H4 (cell line): ENCODE measurements at regions not wholly inside any gene's neighbourhood (a gene's known extent, or its start where the extent isn't known, plus 50 kb on each side); places are given as distances from the start of the nearest gene placed in this dataset.
"Not testable (repeated sequence)": the region's sequence is repeated elsewhere in the genome, so short reads cannot be mapped to it uniquely, and the experiment has no call there.

ENCODE experiments used
- DNase-seq: peaks from one replicate; pipeline ENCODE4 v3.0.0-alpha.2; 2015; ENCODE audit warnings: low spot score

DNA sequence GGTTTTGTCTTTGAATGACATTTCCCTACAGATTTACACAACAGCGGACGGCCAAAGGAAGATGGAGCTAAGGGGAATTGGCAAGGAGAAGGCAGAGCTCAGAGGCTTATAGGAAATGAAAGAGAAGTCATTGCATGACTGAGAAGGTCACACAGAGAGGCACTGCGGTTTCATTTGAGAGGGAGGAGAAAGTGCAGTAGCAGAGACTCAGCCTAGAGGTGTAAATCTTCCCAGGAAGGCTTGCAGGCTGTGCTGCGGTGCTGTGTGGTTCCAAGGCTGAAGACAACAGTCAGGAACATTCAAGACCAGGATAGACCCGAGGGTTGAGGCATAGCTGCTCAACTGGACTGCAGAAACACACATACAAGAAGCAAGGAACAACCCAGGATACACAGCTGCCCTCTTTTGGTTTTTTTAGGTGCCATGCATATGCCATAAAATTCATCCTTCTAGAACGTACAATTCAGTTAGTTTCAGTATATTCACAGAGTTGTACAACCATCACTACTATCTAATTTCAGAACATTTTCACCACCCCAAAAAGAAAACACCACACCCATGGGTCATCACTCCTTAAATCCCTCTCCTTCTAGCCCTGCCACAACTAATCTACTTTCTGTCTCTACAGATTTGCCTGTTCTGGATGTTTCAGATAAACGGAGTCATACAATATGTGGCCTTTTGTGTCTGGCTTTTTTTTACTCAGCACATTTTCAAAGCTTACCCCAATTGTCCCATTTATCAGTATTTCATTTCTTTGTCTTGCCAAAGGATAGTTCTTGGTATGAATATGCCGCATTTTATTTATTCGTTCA, 313.5 kb downstream of the ANAPC1 start:
- not testable (repeated sequence) for DNase-seq

DNA sequence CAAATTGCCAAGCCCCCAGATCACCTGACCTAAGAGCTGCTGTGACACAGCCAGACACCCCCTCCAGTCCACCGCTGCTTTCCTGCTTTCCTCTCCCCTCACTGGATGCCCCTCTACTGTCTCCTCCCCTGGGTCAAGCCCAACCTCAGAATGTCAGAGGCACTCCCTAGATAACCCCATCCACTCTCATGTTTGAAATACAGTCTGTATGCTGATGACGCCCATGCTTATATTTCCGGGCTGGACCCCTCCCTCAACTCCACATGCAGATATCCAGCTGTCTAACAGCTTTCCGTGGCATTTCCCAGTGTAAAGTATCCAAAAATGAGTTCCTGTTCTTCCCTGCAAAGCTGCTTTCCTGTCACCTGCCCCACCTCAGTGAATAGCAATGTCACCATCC, 309.2 kb downstream of the ANAPC1 start:
- DNase-seq: not testable (repeated sequence)

DNA sequence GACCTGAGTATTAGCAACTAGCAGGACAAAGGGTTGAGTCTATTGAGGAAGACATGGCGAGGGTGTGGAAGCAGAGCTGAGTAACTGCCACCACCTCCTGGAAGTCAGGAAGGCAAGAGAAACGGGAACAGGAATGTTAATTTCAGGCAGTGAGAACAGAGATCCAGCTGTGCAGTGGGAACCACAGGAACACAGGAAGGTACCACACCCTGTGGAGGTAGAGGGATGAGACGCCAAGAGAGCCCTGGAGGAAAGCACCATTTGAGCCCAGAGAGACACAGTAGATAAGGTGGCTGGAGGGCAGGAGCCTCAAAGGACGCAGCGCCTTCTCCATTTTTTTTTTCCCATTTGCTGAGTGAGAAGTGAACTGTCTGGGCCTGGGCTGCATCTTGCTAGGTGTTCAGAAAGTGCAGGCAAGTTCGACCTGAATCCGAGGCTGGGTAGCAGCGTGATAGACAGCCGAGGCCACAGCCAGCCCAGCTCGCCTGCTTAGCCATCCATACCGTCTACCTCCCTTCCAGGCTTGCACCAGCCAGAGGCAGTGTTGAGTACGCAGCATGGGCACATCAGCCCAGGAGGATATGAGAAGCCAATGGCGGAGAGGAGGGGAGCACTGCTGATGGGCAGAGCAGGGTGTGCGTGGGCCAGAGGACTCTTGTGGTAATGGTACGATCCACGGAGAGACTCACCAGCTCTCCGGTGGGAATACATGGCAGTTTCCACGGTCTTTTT, 306.7 kb downstream of the ANAPC1 start:
- DNase-seq: not testable (repeated sequence)

DNA sequence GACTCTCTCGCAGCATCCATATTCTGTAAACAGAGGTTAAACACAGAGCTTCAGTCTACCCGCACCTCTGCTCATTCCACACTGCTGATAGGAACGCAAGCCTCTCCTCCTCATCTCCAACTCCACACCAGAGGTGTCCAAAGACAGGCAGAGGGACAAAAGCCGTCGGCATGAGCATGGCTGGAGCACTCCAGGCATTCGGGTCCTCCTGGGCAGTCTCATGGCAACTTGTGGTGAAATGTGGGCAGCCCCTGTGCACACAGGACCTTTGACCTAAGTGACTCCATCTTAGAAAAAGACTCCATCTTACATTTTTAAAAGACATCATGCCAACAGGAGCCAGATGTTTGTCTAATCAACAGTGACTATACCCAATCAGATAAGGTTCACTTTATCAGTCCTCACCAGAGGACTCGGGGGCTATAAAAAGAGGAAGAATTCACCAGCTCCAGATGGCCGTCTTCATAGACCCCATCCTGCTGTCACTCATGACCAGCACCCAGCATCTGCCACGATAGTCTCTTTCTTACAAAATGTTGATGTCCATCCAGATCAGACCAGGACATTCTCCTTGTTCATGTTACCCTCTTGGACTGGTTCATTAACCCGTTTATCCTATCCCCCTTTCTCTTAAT, 304.4 kb downstream of the ANAPC1 start:
- not testable (repeated sequence) for DNase-seq

DNA sequence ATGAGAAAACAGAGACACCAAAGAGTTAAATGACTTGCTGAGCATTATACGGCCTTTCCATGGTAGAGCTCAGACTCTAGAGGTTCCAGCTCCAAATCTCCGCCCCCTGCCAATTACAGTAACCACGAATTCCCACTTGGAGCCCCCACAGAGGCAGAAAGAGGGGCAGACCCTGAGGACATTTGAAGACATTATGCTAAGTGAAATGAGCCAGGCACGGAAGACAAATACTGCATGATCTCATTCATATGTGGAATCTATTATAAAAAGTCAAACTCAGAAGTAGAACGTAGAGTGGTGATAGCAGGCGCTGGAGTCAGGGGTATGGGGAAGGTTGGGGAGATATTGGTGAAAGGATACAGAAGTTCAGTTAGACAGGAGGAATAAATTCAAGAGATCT, 303.4 kb downstream of the ANAPC1 start:
- not testable (repeated sequence) for DNase-seq

GRCh38 chr2:111582090-111582489, 301.9 kb downstream of the ANAPC1 start:
- not testable (repeated sequence) for DNase-seq

GRCh38 chr2:111583480-111583879, 300.5 kb downstream of the ANAPC1 start:
- not testable (repeated sequence) for DNase-seq

- not testable (repeated sequence) for DNase-seq
Measured at GRCh38 chr2:111584540-111584939, 299.5 kb downstream of the ANAPC1 start.

DNA sequence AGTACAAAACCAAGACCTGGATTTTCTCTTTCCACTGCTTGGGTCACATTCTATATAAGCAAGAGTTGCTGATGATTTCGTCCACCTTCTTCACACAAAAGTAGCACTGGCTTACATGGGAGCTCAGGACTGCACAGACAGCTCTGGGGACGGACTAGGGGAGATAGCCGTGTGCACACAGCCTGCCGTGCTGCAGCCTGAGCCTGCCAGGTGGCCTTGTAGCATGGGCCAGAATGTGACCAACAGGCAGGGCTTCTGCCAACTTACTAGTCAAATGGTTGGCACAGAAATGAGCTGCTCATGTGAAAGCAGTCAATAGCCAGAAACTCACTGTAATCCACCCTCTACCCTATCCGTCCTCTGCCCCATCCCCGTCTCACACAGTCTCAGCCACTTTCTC, 299.0 kb downstream of the ANAPC1 start:
- DNase-seq: not testable (repeated sequence)

DNA sequence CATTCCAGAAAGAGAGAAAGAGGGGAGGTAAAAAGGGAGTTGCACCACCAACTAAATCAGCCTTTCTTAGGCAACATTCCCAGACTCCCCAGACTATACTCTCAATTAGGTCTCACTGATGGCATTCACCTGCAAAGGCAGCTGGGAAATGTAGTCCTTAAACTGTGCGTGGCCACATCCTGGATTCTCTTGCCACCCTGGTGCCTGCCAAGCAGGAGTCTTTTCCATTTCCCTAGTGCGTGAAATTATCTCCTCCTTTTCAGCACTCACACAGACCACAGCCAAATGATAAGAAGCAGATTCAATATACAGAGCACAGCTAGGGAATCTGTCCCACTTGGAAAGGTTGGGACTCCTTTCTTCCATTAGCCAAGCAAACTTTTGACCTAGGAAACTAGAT, 298.0 kb downstream of the ANAPC1 start:
- not testable (repeated sequence) for DNase-seq

GRCh38 chr2:111595072-111595471, 288.9 kb downstream of the ANAPC1 start:
- not testable (repeated sequence) for DNase-seq

- DNase-seq: not testable (repeated sequence)
Measured at GRCh38 chr2:111596808-111597705, 286.9 kb downstream of the ANAPC1 start.

DNA sequence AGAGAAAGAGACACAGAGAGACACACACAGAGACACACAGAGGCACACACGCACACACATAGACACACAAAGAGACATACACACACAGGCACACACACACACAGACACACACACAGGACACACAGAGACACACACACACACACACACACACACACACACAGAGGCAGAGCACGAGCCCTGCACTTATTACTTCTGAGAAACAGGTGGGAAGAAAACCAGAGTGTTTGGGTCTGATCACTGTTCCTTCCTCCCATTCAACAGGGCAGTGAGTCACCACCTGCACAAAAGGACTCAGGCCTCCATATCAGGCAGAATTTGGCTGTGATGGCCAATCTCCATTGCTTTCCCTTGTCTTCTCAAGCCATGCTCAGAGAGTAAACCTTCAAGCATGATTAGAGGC, 285.0 kb downstream of the ANAPC1 start:
- not testable (repeated sequence) for DNase-seq

DNA sequence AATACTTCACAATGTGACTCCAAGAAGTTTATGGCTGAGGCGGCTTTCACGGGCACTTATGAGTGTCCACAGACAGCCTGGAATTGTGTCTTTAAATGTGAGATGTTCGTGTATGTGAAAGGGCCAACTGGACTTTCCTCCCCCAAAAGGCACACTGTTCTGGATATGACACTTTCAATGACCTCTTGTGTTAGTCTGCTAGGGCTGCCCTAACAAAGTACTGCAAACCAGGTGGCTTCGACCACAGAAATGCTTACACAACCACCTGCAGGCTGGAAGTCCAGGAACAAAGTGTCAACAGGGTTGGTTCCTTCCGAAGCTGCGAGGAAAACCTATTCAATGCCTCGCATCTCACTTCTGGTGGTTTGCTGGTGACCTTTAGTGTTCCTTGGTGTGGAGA, 281.7 kb downstream of the ANAPC1 start:
- not testable (repeated sequence) for DNase-seq

DNA sequence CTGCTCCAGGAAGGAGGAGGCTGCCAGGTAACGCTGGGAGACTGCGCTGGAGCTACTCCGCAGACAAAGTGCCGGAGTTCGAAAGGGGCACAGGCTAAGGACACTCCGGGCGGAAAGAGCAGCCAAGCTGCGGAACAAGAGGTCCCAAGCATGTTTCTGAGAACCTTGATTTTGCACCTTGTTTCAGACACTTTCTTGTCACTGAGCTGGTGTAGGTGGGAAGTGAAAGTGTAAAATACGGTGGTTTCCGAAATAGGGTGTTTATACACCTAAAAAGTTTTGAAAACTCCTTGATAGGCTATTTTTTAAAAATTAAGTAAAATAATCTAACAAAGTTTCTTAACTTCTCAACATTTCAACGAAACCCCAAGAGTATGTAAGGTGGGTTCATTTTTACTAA, 278.2 kb downstream of the ANAPC1 start:
- not testable (repeated sequence) for DNase-seq

DNA sequence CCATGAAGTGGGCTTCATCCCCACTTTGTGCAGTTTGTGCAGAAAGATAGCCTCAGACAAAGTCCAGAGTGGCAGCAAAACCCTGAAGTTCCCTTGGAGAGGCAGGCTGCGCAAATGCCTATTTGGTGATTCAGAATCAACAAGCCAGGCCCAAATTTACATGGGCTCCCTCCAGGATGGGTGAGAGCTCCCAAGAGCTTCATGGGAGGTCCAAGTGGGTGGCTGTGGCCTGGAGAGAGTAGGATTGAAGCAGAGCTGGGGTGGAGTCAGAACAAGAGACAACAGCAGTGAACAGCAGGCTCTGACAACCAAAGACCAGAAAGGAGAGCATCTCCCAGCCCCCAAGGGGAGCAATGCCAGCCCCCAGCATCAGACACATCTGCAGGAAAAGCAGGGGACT, 277.4 kb downstream of the ANAPC1 start:
- DNase-seq: not testable (repeated sequence)

DNA sequence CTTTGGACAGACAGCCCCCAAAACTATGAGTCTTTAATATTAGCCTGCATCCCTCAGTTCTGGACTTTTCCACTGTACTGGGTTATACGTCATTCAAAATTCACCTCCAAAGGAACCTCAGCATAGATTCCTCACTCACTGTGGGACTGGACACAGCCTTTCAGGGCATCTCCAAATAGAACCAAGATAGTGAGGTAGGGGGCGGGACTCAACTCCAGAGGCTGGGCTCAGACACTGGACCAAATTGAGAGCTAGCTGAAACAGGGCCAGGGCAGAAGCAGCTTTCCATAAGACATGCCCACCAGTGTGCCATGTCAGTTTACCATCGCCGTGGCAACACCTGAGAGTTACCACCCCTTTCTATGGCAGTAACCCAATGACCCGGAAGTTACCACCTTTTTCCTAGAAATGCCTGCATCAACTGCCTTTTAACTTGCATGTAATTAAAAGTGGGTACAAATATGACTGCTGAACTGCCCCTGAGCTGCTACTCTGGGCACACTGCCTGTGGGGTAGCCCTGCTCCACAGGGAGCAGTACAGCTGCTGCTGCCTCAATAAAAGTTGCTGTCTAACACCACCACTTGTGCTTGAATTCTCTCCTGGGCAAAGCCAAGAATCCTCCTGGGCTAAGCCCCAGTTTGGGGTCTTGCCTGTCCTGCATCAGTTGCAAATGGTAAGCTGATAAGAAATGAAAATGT, 274.7 kb downstream of the ANAPC1 start:
- DNase-seq: not testable (repeated sequence)

DNA sequence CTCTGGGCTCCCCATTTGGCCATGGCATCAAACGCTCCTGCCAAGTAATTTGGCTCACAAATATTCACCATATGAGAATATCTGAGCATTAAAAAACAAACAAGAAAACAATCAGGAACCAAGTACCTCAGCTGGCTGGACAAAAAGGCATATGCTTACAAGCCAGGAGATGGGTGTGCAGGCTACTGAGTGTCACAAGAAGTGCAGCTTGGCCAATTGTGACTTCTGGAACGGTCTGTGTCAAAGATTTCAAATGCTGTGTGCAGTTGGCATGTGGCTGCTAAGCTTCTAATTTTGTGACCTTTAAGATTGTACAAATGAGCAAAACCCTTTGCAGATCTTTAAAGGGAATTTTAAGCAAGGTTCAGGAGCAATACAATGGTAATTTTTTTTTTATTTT, 274.0 kb downstream of the ANAPC1 start:
- DNase-seq: not testable (repeated sequence)

- no peak for DNase-seq
Measured at GRCh38 chr2:111616651-111617218, 267.3 kb downstream of the ANAPC1 start.
